ENCODE measurements at regions not wholly inside any gene's neighbourhood (a gene's known extent, or its start where the extent isn't known, plus 50 kb on each side); places are given as distances from the start of the nearest gene placed in this dataset.

DNA sequence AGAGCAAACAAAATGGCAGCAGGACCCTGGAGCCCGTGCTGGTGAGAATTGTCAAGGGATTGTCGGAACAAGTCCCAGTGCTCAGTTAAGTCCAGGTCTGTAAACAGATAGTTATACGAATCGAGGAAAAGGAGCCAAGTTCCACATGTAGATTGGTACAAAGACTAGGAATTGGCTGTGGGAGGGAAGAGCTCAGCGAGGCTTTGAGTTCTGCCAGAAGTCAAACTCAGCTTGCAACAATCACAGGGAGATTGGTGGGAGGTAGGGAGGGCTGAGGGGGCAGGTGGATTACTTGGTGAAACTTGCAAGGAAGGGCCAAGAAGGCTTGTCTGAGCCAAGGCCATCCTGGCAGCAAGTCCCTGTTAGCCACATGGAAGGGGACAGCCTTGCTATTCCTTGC is 217.8 kb upstream of the ARL4C start:
- no peak overlapping the region for H3K9ac ChIP-seq (ENCODE audit: control insufficient read depth, extremely low read depth, insufficient read depth, low read length)
- no peak for DNase-seq (ENCODE audit: low read depth, low spot score)
- no peak overlapping the region for H3K4me3 ChIP-seq (ENCODE audit: control insufficient read depth in 2 of 3, extremely low read depth in 1 of 3, insufficient read depth in 2 of 3, low read depth in 1 of 3, low read length in 3 of 3)
- TF ChIP-seq EZH2 (IDR thresholded peaks at IDR 0.05; ENCODE audit: low read length): no peak
- TF ChIP-seq CTCF (optimal IDR thresholded peaks at IDR 0.05 in 1 of 3, IDR thresholded peaks at IDR 0.05 in 1 of 3, conservative IDR thresholded peaks at IDR 0.05 in 1 of 3; ENCODE audit: extremely low read depth in 1 of 3, insufficient read depth in 2 of 3, low read length in 3 of 3): no peak
- no peaks in the 10 kb centered on the region for H3K9me1 ChIP-seq (ENCODE audit: control insufficient read depth, extremely low read depth, insufficient read depth, low read length)
- no peak overlapping the region for H3K27ac ChIP-seq (ENCODE audit: control insufficient read depth, insufficient read depth, low read length)
- FAIRE-seq: peak; percentile 13
- no peak overlapping the region for H2AFZ ChIP-seq (ENCODE audit: control insufficient read depth, low read length)
- H3K4me2 ChIP-seq (ENCODE audit: control insufficient read depth, extremely low read depth, insufficient read depth, low read depth, low read length): no peak overlapping the region
- H4K20me1 ChIP-seq (ENCODE audit: control insufficient read depth, extremely low read depth, insufficient read depth, low read length): no peaks in the 10 kb centered on the region
- dilution Hi-C loops (cut with MboI; ENCODE audit: extremely low pct_ligation_motif_present, low sequenced_read_pairs): no loop called here
- H3K36me3 ChIP-seq (ENCODE audit: control insufficient read depth in 2 of 2, extremely low read depth in 1 of 2, insufficient read depth in 2 of 2, low read length in 2 of 2): no peaks in the 10 kb centered on the region
- H3K9me3 ChIP-seq (ENCODE audit: control insufficient read depth, low read depth, low read length): no peaks in the 10 kb centered on the region
- H3K79me2 ChIP-seq (ENCODE audit: control insufficient read depth, insufficient read depth, low read length): no peaks in the 10 kb centered on the region
- peaks cover 4% of the 10 kb centered on the region for H3K27me3 ChIP-seq (ENCODE audit: control insufficient read depth, extremely low read depth, insufficient read depth, low read length)
- H3K4me1 ChIP-seq (ENCODE audit: control insufficient read depth, extremely low read depth, insufficient read depth, low read length): no peaks in the 10 kb centered on the region

- no peaks in the 10 kb centered on the region for H3K36me3 ChIP-seq (ENCODE audit: control insufficient read depth in 2 of 2, extremely low read depth in 1 of 2, insufficient read depth in 2 of 2, low read length in 2 of 2)
- no peaks in the 10 kb centered on the region for H4K20me1 ChIP-seq (ENCODE audit: control insufficient read depth, extremely low read depth, insufficient read depth, low read length)
- FAIRE-seq (no peak), DNase-seq (ENCODE audit: low read depth, low spot score) (no peak)
- H3K9me3 ChIP-seq (ENCODE audit: control insufficient read depth, low read depth, low read length): no peaks in the 10 kb centered on the region
- H2AFZ ChIP-seq (ENCODE audit: control insufficient read depth, low read length): no peak overlapping the region
- no peaks in the 10 kb centered on the region for H3K79me2 ChIP-seq (ENCODE audit: control insufficient read depth, insufficient read depth, low read length)
- no peaks in the 10 kb centered on the region for H3K4me1 ChIP-seq (ENCODE audit: control insufficient read depth, extremely low read depth, insufficient read depth, low read length)
- no peak overlapping the region for H3K4me2 ChIP-seq (ENCODE audit: control insufficient read depth, extremely low read depth, insufficient read depth, low read depth, low read length)
- no peak for TF ChIP-seq EZH2 (IDR thresholded peaks at IDR 0.05; ENCODE audit: low read length)
- TF ChIP-seq CTCF (optimal IDR thresholded peaks at IDR 0.05 in 1 of 3, IDR thresholded peaks at IDR 0.05 in 1 of 3, conservative IDR thresholded peaks at IDR 0.05 in 1 of 3; ENCODE audit: extremely low read depth in 1 of 3, insufficient read depth in 2 of 3, low read length in 3 of 3): no peak
- H3K27me3 ChIP-seq (ENCODE audit: control insufficient read depth, extremely low read depth, insufficient read depth, low read length): peaks cover 4% of the 10 kb centered on the region
- no peaks in the 10 kb centered on the region for H3K9me1 ChIP-seq (ENCODE audit: control insufficient read depth, extremely low read depth, insufficient read depth, low read length)
- H3K4me3 ChIP-seq (ENCODE audit: control insufficient read depth in 2 of 3, extremely low read depth in 1 of 3, insufficient read depth in 2 of 3, low read depth in 1 of 3, low read length in 3 of 3): no peak overlapping the region
- dilution Hi-C loops (cut with MboI; ENCODE audit: extremely low pct_ligation_motif_present, low sequenced_read_pairs): no loop called here
- H3K27ac ChIP-seq (ENCODE audit: control insufficient read depth, insufficient read depth, low read length): no peak overlapping the region
- H3K9ac ChIP-seq (ENCODE audit: control insufficient read depth, extremely low read depth, insufficient read depth, low read length): no peak overlapping the region
Observed at GRCh38 chr2:234712421-234712935, 215.6 kb upstream of the ARL4C start.

Measured in keratinocyte (primary cell).